Activated naive CD4-positive, alpha-beta T cell (primary cell): ENCODE measurements at regions not wholly inside any gene's neighbourhood (a gene's known extent, or its start where the extent isn't known, plus 50 kb on each side); places are given as distances from the start of the nearest gene placed in this dataset.

Source experiments
- DNase-seq, 4 experiments: peaks; one replicate each; lab custom pipeline; 2025; lab: John Stamatoyannopoulos, UW

GRCh38 chr11:19368726-19369375 lies 128.1 kb upstream of the E2F8 start:
- no peak for DNase-seq

- no peak for DNase-seq
Measured at GRCh38 chr11:19366992-19367709, 126.4 kb upstream of the E2F8 start.

- DNase-seq, result no peak
Measured at GRCh38 chr11:19365743-19366410, 125.1 kb upstream of the E2F8 start.

GRCh38 chr11:19359221-19360000 lies 118.7 kb upstream of the E2F8 start:
- no peak for DNase-seq

- no peak for DNase-seq
Measured at GRCh38 chr11:19357943-19358342, 117.2 kb upstream of the E2F8 start.

GRCh38 chr11:19355601-19356000 lies 114.9 kb upstream of the E2F8 start:
- no peak for DNase-seq

- DNase-seq, result no peak
Measured at GRCh38 chr11:19353287-19353850, 112.6 kb upstream of the E2F8 start.

- no peak for DNase-seq
Measured at GRCh38 chr11:19352771-19353160, 112.0 kb upstream of the E2F8 start.

GRCh38 chr11:19352072-19352770 lies 111.5 kb upstream of the E2F8 start:
- no peak for DNase-seq

GRCh38 chr11:19351426-19351825 lies 110.7 kb upstream of the E2F8 start:
- no peak for DNase-seq

GRCh38 chr11:19350160-19350559 lies 109.4 kb upstream of the E2F8 start:
- no peak for DNase-seq

GRCh38 chr11:19349340-19350025 lies 108.7 kb upstream of the E2F8 start:
- DNase-seq, result no peak

GRCh38 chr11:19347911-19348310 lies 107.2 kb upstream of the E2F8 start:
- no peak for DNase-seq

- DNase-seq, result no peak
Measured at GRCh38 chr11:19345848-19346681, 105.3 kb upstream of the E2F8 start.

- no peak for DNase-seq
Measured at GRCh38 chr11:19345519-19345847, 104.7 kb upstream of the E2F8 start.

- DNase-seq, result no peak
Measured at GRCh38 chr11:19344661-19345518, 104.1 kb upstream of the E2F8 start.

- DNase-seq, result no peak
Measured at GRCh38 chr11:19342036-19342435, 101.3 kb upstream of the E2F8 start.

GRCh38 chr11:19338375-19338774 lies 97.6 kb upstream of the E2F8 start:
- no peak for DNase-seq

- no peak for DNase-seq
Measured at GRCh38 chr11:19337779-19338178, 97.0 kb upstream of the E2F8 start.
